Fibroblast of upper back skin (primary cell): ENCODE measurements at regions not wholly inside any gene's neighbourhood (a gene's known extent, or its start where the extent isn't known, plus 50 kb on each side); places are given as distances from the start of the nearest gene placed in this dataset.
"Not testable (repeated sequence)": the region's sequence is repeated elsewhere in the genome, so short reads cannot be mapped to it uniquely, and the experiment has no call there.

Source experiments
- DNase-seq: peaks from one replicate; pipeline ENCODE4 v3.0.0-alpha.2; 2013

DNA sequence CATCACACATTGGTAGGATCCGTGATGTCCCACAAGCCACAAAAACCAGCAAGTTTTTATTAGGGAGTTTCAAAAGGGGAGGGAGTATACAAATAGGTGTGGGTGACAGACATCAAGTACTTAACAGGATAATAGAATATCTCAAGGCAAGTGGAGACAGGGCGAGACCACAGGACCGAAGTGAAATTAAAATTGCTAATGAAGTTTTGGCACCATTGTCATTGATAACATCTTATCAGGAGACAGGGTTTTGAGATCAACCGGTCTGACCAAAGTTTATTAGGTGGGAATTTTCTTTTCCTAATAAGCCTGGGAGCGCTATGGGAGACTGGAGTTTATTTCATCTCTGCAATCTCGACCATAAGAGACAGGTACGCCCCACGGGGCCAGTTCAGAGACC is 178.5 kb downstream of the OTOP1 start:
- DNase-seq: not testable (repeated sequence)

DNA sequence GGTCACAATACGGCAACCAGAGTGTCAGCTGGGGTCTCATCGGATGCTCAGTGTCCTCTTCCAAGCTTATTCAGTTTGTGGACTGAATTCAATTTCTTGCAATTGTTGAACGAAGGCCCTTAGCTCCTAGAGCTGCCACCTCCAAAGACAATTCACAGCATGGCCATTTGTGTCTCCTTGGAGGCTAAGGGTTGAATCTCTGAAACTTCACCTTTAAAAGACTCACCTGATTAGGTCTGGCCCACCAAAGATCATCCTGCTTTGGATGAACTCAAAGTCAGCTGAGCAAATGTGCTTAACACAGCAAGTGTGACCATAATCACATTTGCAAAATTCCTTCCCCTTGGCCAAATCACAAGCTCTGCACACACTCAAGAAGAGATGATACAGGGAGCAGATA is 175.9 kb downstream of the OTOP1 start:
- DNase-seq: not testable (repeated sequence)

DNA sequence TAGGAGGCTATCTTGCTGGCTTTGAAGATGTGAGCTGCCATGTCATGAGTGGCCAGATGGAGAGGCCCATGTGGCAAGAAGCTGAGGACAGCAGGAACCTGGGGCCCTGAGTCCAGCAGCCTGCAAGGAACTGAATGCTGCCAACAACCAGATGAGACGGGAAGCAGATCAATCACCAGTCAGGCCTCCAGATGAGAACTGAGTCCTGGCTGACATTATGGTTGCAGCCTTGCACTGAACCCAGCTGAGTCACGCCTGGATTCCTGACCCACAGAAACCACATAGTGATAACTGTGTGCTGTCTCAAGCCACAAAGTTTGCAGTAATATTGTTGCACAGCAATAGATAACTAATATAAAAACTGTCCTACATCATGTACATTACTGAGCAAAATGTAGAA is 173.8 kb downstream of the OTOP1 start:
- not testable (repeated sequence) for DNase-seq

DNA sequence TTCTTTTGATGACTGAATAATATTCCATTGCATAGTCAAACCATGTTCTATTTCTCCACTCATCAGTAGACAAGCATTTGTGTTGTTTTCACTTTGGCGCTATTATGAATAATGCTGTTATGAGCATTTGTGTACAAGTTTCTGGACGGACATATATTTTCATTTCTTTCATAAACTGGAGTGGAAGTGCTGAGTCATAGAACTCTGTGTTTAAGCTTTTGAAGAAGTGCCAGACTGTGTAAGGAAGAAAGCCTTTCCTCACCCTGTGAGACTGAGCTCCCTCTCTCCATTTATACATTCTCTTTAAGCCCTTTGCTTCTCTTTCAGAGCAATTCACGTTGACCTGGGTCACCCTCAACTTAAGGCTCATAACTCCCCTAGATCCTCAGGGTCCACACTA is 169.5 kb downstream of the OTOP1 start:
- DNase-seq: not testable (repeated sequence)

DNA sequence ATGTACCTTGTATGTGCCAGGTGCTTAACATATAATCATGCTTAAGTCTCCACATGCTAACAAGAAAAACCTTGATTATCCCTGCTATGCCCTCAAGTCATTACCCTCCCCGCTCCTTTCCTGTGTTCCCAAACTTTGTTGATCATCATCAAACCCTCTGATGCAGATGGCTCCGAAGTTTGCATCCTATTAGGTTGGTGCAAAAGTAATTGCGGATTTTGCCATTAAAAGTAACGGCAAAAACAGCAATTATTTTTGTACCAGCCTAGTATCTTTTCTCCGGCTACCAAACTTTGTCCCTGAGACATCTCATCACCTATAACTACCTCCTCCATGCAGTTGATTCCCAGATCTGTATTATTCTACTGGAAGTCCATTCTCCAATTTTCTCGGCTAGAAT is 142.6 kb downstream of the OTOP1 start:
- DNase-seq: not testable (repeated sequence)

DNA sequence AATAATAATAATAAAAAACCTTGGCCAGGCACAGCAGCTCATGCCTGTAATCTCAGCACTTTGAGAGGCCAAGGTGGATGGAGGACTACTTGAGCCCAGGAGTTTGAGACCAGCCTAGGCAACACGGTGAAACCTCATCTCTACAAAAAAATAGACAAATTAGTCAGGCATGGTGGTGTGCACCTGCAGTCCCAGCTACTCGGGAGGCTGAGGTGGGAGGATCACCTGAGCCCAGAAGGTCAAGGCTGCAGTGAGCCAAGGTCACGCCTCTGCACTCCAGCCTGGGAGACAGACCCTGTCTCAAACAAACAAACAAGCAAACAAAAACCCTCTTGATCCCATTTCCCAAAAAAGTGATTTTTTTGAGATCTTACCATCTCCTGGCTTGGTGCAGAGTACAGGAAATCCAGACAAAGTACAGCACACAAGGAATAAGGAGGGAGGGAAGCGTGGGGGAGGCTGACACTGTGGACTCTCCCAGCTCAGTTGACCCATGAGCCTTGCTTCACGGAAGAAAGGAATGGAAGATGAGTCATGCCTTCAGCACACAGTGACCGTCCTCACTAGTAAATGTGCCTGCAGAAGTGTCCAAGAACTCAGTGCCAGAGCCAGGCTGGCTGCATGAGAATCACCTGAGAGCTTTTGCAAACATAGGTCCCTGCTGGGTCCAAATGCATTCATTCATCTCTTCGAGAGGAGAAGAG is 136.9 kb downstream of the OTOP1 start:
- DNase-seq: not testable (repeated sequence)

DNA sequence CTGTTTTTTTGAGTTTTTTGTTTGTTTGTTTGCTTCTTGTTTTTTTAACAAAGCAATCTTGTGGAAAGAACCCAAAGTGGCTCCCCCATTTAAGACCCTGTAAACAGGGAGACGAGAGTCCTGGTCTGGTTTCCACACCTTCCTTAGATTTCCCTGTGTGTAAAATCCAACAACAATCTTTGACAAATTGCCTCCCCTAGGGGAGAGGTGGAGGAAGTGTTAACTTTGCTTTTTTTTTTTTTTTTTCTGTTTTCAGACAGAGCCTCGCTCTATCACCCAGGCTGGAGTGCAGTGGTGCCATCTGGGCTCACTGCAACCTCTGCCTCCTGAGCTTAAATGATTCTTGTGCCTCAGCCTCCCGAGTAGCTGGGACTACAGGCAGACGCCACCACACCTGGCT is 136.0 kb downstream of the OTOP1 start:
- not testable (repeated sequence) for DNase-seq

DNA sequence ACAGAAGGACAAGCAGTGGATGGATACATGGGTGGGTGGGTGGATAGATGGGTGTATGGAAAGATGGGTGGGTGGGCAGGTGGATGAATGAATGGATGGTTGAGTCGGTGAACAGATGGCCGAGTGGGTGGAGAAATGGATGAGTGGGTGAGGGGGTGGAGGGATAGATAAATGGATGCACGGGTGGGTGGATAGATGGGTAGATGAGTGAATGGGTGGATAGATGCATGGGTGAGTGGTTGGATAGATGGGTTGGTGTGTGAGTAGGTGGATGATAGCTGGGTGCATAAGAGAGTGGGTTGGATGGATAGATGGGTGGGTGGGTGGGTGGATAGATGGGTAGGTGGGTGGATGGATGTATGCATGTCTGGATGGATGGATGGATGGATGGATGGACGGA is 134.6 kb downstream of the OTOP1 start:
- not testable (repeated sequence) for DNase-seq

DNA sequence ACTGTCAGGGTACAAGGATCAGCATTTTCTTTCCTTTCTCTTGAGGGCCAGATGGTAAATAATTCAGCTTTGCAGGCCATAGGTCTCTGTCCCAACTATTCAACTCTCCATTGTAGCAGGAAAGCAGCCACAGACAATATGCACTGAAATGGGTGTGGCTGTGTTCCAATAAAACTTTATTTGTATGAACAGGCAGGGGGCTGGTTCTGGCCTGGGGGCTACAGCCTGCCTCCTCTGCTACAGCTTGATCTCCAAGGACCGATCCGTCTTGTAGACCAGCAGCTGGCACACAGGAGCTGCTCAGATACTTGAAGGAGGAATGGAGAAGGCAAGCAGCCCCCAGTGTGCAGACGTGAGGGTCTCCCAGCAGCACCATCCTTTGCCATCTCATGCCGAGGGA is 127.1 kb downstream of the OTOP1 start:
- DNase-seq: not testable (repeated sequence)

DNA sequence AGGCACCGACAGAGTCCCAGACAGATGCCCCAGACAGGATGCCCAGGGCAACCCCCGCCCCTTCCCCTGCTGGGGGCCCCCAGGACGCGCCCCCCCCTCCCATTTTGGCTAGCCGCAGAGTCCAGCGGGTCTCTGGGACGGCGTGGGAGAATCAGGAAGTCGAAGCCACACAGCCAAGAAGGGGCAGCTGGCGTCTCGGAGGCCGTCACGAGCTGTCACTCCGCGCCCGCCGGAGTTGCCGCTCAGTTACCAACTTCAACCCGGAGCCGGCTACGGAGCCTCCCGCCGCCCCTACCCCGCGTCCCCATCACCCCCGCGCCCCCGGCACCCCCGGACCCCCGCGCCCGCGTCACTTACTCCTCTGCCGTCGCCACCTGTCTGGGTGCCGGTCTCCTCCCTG is 119.8 kb downstream of the OTOP1 start:
- not testable (repeated sequence) for DNase-seq

DNA sequence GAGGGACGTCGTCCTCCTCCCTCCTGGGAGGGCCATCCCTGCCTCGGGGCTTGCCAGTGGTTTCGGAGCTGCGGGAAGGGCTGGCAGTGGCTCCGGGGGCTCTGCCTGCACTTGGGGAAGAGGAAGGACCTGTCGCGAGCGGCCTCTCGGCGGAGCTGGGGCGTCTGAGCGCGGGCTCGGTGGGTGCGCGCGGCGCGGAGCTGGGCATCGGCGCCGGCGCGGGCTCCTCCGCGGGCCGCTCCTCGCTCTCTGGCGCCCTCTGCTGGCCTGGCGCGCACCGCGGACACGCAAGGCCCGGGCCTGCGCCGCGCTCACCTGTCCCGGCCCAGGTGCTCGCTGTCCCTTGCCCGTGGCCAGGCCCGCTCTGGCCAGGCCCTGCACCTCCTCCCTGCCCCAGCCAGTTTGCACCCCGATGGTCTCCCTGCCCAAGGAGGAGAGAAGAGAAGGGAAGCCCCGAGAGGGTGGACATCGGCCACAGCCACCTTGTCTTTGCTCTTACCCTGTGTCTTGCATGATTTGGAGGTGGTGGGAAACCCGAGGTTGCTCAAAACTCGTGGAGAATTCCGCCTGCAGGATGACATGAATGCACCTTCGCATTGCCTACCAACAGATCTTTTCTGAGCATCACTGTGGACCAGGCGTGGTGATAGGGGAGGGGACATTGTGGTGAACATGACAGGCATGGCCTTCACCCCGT is 119.2 kb downstream of the OTOP1 start:
- DNase-seq: peak; percentile 13

DNA sequence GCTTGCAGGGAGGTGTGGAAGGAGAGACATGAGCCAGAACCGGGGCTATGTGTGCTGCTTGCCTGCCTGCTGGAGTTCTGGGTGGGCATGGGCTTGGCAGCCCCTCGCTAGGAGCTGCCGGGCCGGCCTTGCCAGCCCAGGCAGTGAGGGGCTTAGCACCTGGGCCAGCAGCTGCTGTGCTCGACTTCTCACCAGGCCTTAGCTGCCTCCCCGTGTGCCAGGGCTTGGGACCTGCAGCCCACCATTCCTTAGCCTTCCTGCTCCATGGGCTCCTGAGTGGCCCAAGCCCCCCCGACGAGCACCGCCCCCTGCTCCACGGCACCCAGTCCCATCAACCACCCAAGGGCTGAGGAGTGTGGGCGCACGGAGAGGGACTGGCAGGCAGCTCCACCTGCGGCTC is 111.3 kb downstream of the OTOP1 start:
- DNase-seq: not testable (repeated sequence)

DNA sequence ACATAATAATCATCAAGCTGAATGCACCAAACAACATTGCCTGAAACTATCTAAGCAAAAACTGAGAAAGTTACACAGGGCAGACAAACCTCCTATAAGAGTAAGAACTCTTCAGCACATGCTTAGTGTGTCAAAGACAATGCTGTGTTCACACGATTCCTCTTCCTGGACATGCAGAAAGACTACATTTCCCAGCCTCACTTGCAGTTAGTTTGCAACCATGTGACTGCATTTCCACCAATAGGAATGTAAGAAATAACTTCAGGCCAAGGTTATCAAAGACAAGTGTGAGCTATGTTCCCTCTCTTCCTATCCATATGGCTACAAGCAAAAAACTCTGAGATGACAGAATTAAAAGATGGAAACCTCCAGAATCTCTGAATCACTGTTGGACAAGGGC is 109.8 kb downstream of the OTOP1 start:
- DNase-seq: peak; percentile 2

DNA sequence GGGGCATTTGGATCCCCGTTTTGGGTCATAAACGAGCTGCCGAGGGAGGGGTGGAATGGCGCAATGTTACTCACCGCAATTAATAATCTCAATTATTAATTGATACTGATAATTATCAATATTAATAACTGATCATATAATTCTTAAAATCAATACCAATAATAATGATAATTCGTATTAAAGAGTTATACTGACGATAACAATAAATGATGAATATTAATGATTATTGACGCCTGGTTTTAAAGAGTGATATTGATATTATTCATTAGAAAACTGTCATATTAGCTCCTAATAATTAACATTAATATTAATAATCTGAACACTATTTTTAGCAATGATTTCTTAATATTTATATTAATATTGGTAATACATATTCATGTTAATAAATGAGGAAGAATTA is 92.4 kb downstream of the OTOP1 start:
- not testable (repeated sequence) for DNase-seq

DNA sequence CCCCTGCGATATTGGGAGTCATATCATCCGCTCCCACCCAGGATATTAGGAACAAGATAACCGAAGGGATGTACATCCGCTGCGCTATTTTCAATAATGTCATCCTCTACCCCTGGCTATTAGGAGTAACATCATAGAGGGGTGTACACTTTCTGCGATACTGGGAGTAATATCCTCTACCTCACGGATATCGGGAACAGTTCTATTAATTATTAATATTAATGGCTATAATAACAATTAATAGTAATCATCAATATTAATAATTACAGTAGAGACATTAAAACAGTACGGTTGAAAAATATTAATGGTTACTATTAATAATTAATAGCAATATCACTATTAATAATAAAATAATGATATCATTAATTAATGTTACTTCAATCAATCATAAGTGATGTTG is 90.1 kb downstream of the OTOP1 start:
- DNase-seq: not testable (repeated sequence)
